GM12891 (cell line): ENCODE measurements at regions not wholly inside any gene's neighbourhood (a gene's known extent, or its start where the extent isn't known, plus 50 kb on each side); places are given as distances from the start of the nearest gene placed in this dataset.

Source experiments
- PAX5 ChIP-seq: IDR thresholded peaks from 2 replicates; pipeline ENCODE4 v1.6.1; 2011; ENCODE audit warnings: low read length, moderate library complexity, mild to moderate bottlenecking; ENCODE audit not compliant: insufficient read depth, severe bottlenecking
- POLR2A ChIP-seq: IDR thresholded peaks from 2 replicates; pipeline ENCODE4 v1.6.1; 2011; ENCODE audit warnings: low read depth, low read length, control low read depth
- POLR2AphosphoS5 ChIP-seq: IDR thresholded peaks from 2 replicates; pipeline ENCODE4 v1.6.1; 2011; ENCODE audit warnings: low read depth, low read length, control low read depth
- SPI1 ChIP-seq: IDR thresholded peaks from 2 replicates; pipeline ENCODE4 v1.6.1; 2011; ENCODE audit warnings: low read depth, low read length, control low read depth
- TAF1 ChIP-seq: IDR thresholded peaks from 2 replicates; pipeline ENCODE4 v1.6.1; 2011; ENCODE audit warnings: low read depth, low read length, control low read depth

- no peak for TF ChIP-seq POLR2AphosphoS5
- no peak for TF ChIP-seq POLR2A
- no peak for TF ChIP-seq SPI1
- no peak for TF ChIP-seq TAF1
- no peak for TF ChIP-seq PAX5
Observed at GRCh38 chr2:6674381-6674780, 191.3 kb downstream of the CMPK2 start.
